GM19324 (cell line): ENCODE measurements at regions not wholly inside any gene's neighbourhood (a gene's known extent, or its start where the extent isn't known, plus 50 kb on each side); places are given as distances from the start of the nearest gene placed in this dataset.

Experiments
- ATAC-seq: cut with Tn5 transposase; IDR thresholded peaks from one replicate; pipeline ENCODE4 v1.9.1; 2021; ENCODE audit warnings: mild to moderate bottlenecking, moderate library complexity; ENCODE audit not compliant: unreplicated experiment, low FRiP score

GRCh38 chr11:110896358-110896757 is 184.1 kb upstream of the ARHGAP20 start:
- no peak for ATAC-seq

GRCh38 chr11:110894224-110894623 is 182.0 kb upstream of the ARHGAP20 start:
- no peak for ATAC-seq

- no peak for ATAC-seq
Observed at GRCh38 chr11:110892741-110893285, 180.6 kb upstream of the ARHGAP20 start.

- no peak for ATAC-seq
Observed at GRCh38 chr11:110891411-110891810, 179.2 kb upstream of the ARHGAP20 start.

GRCh38 chr11:110890995-110891394 is 178.8 kb upstream of the ARHGAP20 start:
- ATAC-seq: no peak

- ATAC-seq: no peak
Observed at GRCh38 chr11:110886288-110886970, 174.2 kb upstream of the ARHGAP20 start.

GRCh38 chr11:110883256-110883655 is 171.0 kb upstream of the ARHGAP20 start:
- no peak for ATAC-seq

GRCh38 chr11:110878513-110878912 is 166.3 kb upstream of the ARHGAP20 start:
- no peak for ATAC-seq

GRCh38 chr11:110874437-110875030 is 162.3 kb upstream of the ARHGAP20 start:
- ATAC-seq: no peak

- ATAC-seq: no peak
Observed at GRCh38 chr11:110873975-110874374, 161.7 kb upstream of the ARHGAP20 start.

- ATAC-seq: no peak
Observed at GRCh38 chr11:110870816-110871522, 158.7 kb upstream of the ARHGAP20 start.

- ATAC-seq: no peak
Observed at GRCh38 chr11:110867951-110868350, 155.7 kb upstream of the ARHGAP20 start.

- no peak for ATAC-seq
Observed at GRCh38 chr11:110866081-110866480, 153.8 kb upstream of the ARHGAP20 start.

- ATAC-seq: no peak
Observed at GRCh38 chr11:110862407-110862806, 150.2 kb upstream of the ARHGAP20 start.

GRCh38 chr11:110860461-110860860 is 148.2 kb upstream of the ARHGAP20 start:
- ATAC-seq: no peak

- no peak for ATAC-seq
Observed at GRCh38 chr11:110859998-110860397, 147.8 kb upstream of the ARHGAP20 start.

GRCh38 chr11:110859240-110859840 is 147.1 kb upstream of the ARHGAP20 start:
- ATAC-seq: no peak

- ATAC-seq: no peak
Observed at GRCh38 chr11:110858547-110858921, 146.3 kb upstream of the ARHGAP20 start.

- no peak for ATAC-seq
Observed at GRCh38 chr11:110857892-110858546, 145.8 kb upstream of the ARHGAP20 start.

- no peak for ATAC-seq
Observed at GRCh38 chr11:110856996-110857812, 145.0 kb upstream of the ARHGAP20 start.
